Activated CD8-positive, alpha-beta memory T cell treated with anti-CD3 and anti-CD28 coated beads for 4 hours (primary cell): ENCODE measurements at regions not wholly inside any gene's neighbourhood (a gene's known extent, or its start where the extent isn't known, plus 50 kb on each side); places are given as distances from the start of the nearest gene placed in this dataset.

Experiments used
- DNase-seq, 2 donors: peaks; one replicate each; pipeline ENCODE4 v3.0.0-alpha.2; 2020; ENCODE audit warnings: low read depth in 2 of 2

GRCh38 chr20:24139846-24140245 lies 151.3 kb upstream of the GGTLC1 start:
- DNase-seq: no peak

GRCh38 chr20:24138951-24139350 lies 150.4 kb upstream of the GGTLC1 start:
- no peak for DNase-seq

- no peak for DNase-seq
Measured at GRCh38 chr20:24138196-24138857, 149.7 kb upstream of the GGTLC1 start.

- no peak for DNase-seq
Measured at GRCh38 chr20:24136659-24137246, 148.2 kb upstream of the GGTLC1 start.

- DNase-seq: no peak
Measured at GRCh38 chr20:24135781-24136180, 147.2 kb upstream of the GGTLC1 start.

GRCh38 chr20:24134930-24135329 lies 146.4 kb upstream of the GGTLC1 start:
- no peak for DNase-seq

- DNase-seq: no peak
Measured at GRCh38 chr20:24134284-24134683, 145.7 kb upstream of the GGTLC1 start.

- DNase-seq: no peak
Measured at GRCh38 chr20:24132246-24132645, 143.7 kb upstream of the GGTLC1 start.

- DNase-seq: no peak
Measured at GRCh38 chr20:24131684-24132083, 143.1 kb upstream of the GGTLC1 start.

GRCh38 chr20:24131281-24131680 lies 142.7 kb upstream of the GGTLC1 start:
- no peak for DNase-seq

GRCh38 chr20:24129641-24130040 lies 141.1 kb upstream of the GGTLC1 start:
- no peak for DNase-seq

- no peak for DNase-seq
Measured at GRCh38 chr20:24124951-24125650, 136.5 kb upstream of the GGTLC1 start.

GRCh38 chr20:24124003-24124402 lies 135.4 kb upstream of the GGTLC1 start:
- no peak for DNase-seq

- no peak for DNase-seq
Measured at GRCh38 chr20:24118441-24119175, 130.0 kb upstream of the GGTLC1 start.

GRCh38 chr20:24118034-24118433 lies 129.5 kb upstream of the GGTLC1 start:
- no peak for DNase-seq

GRCh38 chr20:24117383-24117782 lies 128.8 kb upstream of the GGTLC1 start:
- no peak for DNase-seq

GRCh38 chr20:24116611-24117010 lies 128.0 kb upstream of the GGTLC1 start:
- no peak for DNase-seq

- no peak for DNase-seq
Measured at GRCh38 chr20:24112360-24112759, 123.8 kb upstream of the GGTLC1 start.

- DNase-seq: no peak
Measured at GRCh38 chr20:24111858-24112257, 123.3 kb upstream of the GGTLC1 start.

- no peak for DNase-seq
Measured at GRCh38 chr20:24109537-24109936, 121.0 kb upstream of the GGTLC1 start.

GRCh38 chr20:24109008-24109407 lies 120.4 kb upstream of the GGTLC1 start:
- DNase-seq: no peak

- no peak for DNase-seq
Measured at GRCh38 chr20:24108581-24108980, 120.0 kb upstream of the GGTLC1 start.
